Duodenal mucosa (tissue), 2 donors: ENCODE measurements at regions not wholly inside any gene's neighbourhood (a gene's known extent, or its start where the extent isn't known, plus 50 kb on each side); places are given as distances from the start of the nearest gene placed in this dataset.
"Not testable (repeated sequence)": the region's sequence is repeated elsewhere in the genome, so short reads cannot be mapped to it uniquely, and the experiment has no call there.

Experiments used
- H3K27ac ChIP-seq: one replicate; pipeline ENCODE4 v1.7.0; 2013; ENCODE audit warnings: low read depth, low read length
- H3K27me3 ChIP-seq, 2 donors: one replicate each; pipeline ENCODE4 v1.7.0; 2013; ENCODE audit warnings: low read length in 2 of 2, control low read depth in 1 of 2; ENCODE audit not compliant: insufficient read depth in 2 of 2, control insufficient read depth in 1 of 2
- H3K36me3 ChIP-seq, 2 donors: one replicate each; pipeline ENCODE4 v1.7.0; 2013; ENCODE audit warnings: low read length in 2 of 2, control low read depth in 1 of 2; ENCODE audit not compliant: insufficient read depth in 2 of 2, control insufficient read depth in 1 of 2
- H3K4me1 ChIP-seq, 2 donors: one replicate each; pipeline ENCODE4 v1.7.0; 2013; ENCODE audit warnings: low read length in 2 of 2, control low read depth in 1 of 2; ENCODE audit not compliant: insufficient read depth in 2 of 2, control insufficient read depth in 1 of 2
- H3K4me3 ChIP-seq, 2 donors: one replicate each; pipeline ENCODE4 v1.7.0; 2013; ENCODE audit warnings: low read length in 2 of 2, low read depth in 1 of 2
- H3K9ac ChIP-seq, 2 donors: one replicate each; pipeline ENCODE4 v1.7.0; 2013; ENCODE audit warnings: low read length in 2 of 2, low read depth in 1 of 2
- H3K9me3 ChIP-seq, 2 donors: one replicate each; pipeline ENCODE4 v1.7.0; 2013; ENCODE audit warnings: low read length in 2 of 2, control low read depth in 1 of 2; ENCODE audit not compliant: control insufficient read depth in 1 of 2

GRCh38 chr7:57210212-57210611 lies 78.0 kb upstream of the ZNF479 start:
- peaks cover 22 to 24% of the 10 kb centered on the region in 2 donors for H3K9me3 ChIP-seq
- no peak overlapping the region for H3K4me3 ChIP-seq
- no peaks in the 10 kb centered on the region for H3K27me3 ChIP-seq
- no peaks in the 10 kb centered on the region for H3K36me3 ChIP-seq
- H3K9ac ChIP-seq = no peak overlapping the region
- no peak overlapping the region for H3K27ac ChIP-seq
- no peaks in the 10 kb centered on the region for H3K4me1 ChIP-seq

DNA sequence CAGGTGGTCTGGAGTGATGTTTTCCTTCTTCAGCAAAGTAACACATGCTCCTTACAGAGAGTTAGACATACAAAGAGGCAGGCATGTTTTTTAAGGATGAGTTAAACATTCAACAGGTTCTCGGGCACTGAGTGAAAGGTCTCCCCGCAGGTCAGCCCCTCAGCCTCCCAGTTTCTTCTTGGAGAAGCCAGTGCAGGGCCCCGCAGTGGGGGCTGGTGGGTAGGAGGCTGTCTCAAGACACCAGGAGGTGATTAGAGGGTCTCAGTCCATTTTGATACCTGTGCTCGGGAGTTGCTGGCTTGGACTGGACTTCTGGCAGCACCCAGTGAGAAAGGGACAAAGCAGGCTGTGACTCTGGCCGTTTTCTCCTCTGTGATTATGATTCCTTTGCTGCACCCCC lies 78.6 kb upstream of the ZNF479 start:
- no peaks in the 10 kb centered on the region for H3K27me3 ChIP-seq
- H3K4me3 ChIP-seq = no peak overlapping the region
- H3K27ac ChIP-seq = no peak overlapping the region
- H3K36me3 ChIP-seq = no peaks in the 10 kb centered on the region
- no peaks in the 10 kb centered on the region for H3K4me1 ChIP-seq
- H3K9me3 ChIP-seq = peaks cover 21 to 24% of the 10 kb centered on the region in 2 donors
- no peak overlapping the region for H3K9ac ChIP-seq

DNA sequence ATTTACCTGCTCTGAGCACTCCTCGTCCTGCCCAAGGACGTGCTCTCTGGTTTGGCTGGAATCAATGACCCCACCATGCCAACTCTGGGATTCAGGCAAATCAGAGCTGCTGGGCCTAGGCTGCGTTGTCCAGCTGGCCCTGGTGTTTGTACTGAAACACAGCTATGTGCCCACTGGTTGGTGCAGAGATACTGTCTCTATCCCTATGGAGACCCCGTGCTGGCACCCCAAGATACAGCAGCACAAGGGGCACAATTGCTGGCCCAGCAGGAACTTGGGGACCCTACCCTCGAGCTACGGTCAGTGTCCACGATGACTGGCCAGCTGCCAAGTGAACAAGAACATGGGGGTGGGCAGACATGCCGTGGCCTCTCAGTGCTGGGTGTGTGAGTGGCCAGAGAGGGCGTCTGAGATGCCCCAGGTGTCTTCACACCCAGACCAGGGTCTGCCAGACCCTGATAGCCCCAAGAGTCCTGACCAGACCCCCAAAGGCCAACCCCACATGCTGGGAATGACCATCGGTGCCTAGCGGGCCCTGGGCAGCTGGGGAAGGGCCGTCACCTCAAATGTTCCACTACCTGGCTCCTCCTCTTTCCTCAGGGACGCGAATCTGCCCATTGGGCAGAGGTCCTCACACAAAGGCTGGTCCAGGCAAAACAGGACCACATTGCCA lies 79.3 kb upstream of the ZNF479 start:
- H3K4me1 ChIP-seq = no peaks in the 10 kb centered on the region
- H3K27ac ChIP-seq = no peak overlapping the region
- H3K9ac ChIP-seq = no peak overlapping the region
- no peak overlapping the region for H3K4me3 ChIP-seq
- H3K27me3 ChIP-seq = no peaks in the 10 kb centered on the region
- H3K9me3 ChIP-seq = peaks cover 21 to 23% of the 10 kb centered on the region in 2 donors
- no peaks in the 10 kb centered on the region for H3K36me3 ChIP-seq

GRCh38 chr7:57215423-57215822 lies 83.2 kb upstream of the ZNF479 start:
- Histone ChIP-seq H3K4me1 (no peaks in the 10 kb centered on the region), H3K9me3 (peaks cover 25 to 38% of the 10 kb centered on the region in 2 donors), H3K36me3 (no peaks in the 10 kb centered on the region), H3K27ac (no peak overlapping the region), H3K4me3 (no peak overlapping the region), H3K9ac (no peak overlapping the region), H3K27me3 (no peaks in the 10 kb centered on the region)

- Histone ChIP-seq H3K36me3 (no peaks in the 10 kb centered on the region), H3K27ac (no peak overlapping the region), H3K4me1 (no peaks in the 10 kb centered on the region), H3K27me3 (no peaks in the 10 kb centered on the region), H3K9ac (no peak overlapping the region), H3K9me3 (peaks cover 29 to 40% of the 10 kb centered on the region in 2 donors), H3K4me3 (no peak overlapping the region)
These were observed 84.1 kb upstream of the ZNF479 start for GRCh38 chr7:57216340-57216739.

DNA sequence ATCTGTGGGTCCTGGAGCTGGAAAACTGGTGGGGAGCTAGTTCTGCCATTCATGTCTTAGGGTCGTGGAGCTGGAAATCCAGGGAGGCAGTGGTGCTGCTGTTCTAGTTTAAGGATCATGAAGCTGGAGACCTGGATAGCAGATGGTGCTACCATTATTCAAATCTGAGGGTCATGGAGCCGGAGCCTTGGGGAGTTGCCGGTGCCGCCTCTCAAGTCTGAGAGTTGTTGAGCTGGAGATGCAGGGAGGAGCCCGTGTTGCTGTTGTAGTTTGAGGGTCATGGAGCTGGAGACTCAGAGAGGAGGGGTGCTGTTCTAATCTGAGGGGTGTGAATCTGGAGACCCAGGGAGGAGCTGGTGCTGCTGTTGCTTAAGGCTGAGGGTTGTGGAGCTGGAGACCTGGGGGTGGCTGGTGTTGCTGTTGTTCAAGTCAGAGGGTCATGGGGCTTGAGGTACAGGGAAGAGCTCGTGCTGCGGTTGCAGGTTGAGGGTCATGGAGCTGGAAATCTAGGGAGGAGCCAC lies 86.0 kb upstream of the ZNF479 start:
- Histone ChIP-seq H3K9ac (no peak overlapping the region), H3K4me1 (no peaks in the 10 kb centered on the region), H3K4me3 (no peak overlapping the region), H3K27ac (no peak overlapping the region), H3K27me3 (no peaks in the 10 kb centered on the region), H3K9me3 (peaks cover 36 to 44% of the 10 kb centered on the region in 2 donors), H3K36me3 (no peaks in the 10 kb centered on the region)

- H3K36me3 ChIP-seq = no peaks in the 10 kb centered on the region
- H3K9ac ChIP-seq = no peak overlapping the region
- no peak overlapping the region for H3K4me3 ChIP-seq
- H3K9me3 ChIP-seq = peaks cover 33 to 36% of the 10 kb centered on the region in 2 donors
- no peaks in the 10 kb centered on the region for H3K4me1 ChIP-seq
- no peak overlapping the region for H3K27ac ChIP-seq
- no peaks in the 10 kb centered on the region for H3K27me3 ChIP-seq
These were observed 88.5 kb upstream of the ZNF479 start for GRCh38 chr7:57220746-57221145.

- H3K9me3 ChIP-seq = peaks cover 21 to 29% of the 10 kb centered on the region in 2 donors
- H3K27ac ChIP-seq = no peak overlapping the region
- H3K4me1 ChIP-seq = no peaks in the 10 kb centered on the region
- H3K27me3 ChIP-seq = no peaks in the 10 kb centered on the region
- H3K36me3 ChIP-seq = no peaks in the 10 kb centered on the region
- no peak overlapping the region for H3K4me3 ChIP-seq
- H3K9ac ChIP-seq = no peak overlapping the region
These were observed 93.4 kb upstream of the ZNF479 start for GRCh38 chr7:57225666-57226065.

DNA sequence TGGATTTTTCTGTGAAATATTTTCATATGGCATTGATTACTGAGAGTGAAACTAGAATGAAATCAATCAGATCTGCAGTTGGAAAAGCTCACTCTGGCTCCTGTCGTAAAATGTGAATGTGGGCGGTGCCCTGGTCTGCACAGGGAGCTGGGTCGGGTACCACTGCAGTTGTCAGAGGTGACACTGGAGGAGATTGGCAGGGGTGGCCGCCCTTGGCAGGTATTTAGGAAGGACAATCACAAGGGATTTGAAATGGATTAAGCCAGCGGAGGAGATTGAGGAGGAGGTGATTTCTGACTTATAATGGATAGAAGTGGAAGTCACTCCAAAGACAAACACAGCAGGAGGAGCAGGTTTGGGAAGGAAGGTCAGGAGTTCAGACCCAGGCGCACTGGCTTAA lies 109.0 kb upstream of the ZNF479 start:
- not testable (repeated sequence) for H3K4me3 ChIP-seq, H3K27me3 ChIP-seq, H3K9ac ChIP-seq, H3K36me3 ChIP-seq, H3K27ac ChIP-seq, H3K4me1 ChIP-seq
- peaks cover 19 to 43% of the 10 kb centered on the region in 2 donors for H3K9me3 ChIP-seq

DNA sequence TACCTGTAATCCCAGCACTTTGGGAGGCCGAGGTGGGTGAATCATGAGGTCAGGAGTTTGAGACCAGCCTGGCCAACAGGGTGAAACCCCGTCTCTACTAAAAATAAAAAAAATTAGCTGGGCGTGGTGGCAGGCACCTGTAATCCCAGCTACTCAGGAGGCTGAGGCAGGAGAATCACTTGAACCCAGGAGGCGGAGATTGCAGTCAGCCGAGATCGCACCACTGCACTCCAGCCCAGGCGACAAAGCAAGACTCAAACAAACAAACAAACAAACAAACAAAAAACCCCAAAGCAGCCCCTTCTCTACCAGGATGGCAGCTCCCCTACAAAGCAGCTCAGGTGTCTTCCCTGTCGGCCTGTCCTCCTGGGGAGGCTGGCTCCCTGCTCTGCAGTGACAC lies 111.3 kb upstream of the ZNF479 start:
- H3K4me1 ChIP-seq, H3K4me3 ChIP-seq, H3K27me3 ChIP-seq, H3K27ac ChIP-seq, H3K9ac ChIP-seq, H3K36me3 ChIP-seq: not testable (repeated sequence)
- H3K9me3 ChIP-seq = peaks cover 26 to 37% of the 10 kb centered on the region in 2 donors
